ENCODE measurements at regions not wholly inside any gene's neighbourhood (a gene's known extent, or its start where the extent isn't known, plus 50 kb on each side); places are given as distances from the start of the nearest gene placed in this dataset.

DNA sequence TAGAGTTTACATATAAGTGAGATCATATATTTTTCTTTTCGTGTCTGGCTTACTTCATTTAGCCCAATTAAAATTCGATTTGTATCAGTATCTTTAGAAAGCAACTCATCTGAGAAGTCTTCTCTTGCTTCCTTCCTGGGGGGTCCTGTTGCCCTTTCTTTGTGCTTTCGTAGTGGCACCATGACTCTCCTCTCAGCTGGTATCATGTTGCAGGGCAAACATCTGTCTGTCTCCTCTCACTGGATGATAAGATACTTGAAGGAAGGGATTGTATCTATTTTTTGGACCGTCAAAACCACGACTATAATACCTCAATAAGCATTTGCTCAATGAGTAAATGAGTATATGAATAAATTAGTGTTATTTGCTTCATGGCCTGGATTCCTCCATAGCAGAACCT lies 382.5 kb upstream of the SORCS1 start:
- TF ChIP-seq POLR2A (IDR thresholded peaks at IDR 0.05): no peak
- TF ChIP-seq, protein P1, sequence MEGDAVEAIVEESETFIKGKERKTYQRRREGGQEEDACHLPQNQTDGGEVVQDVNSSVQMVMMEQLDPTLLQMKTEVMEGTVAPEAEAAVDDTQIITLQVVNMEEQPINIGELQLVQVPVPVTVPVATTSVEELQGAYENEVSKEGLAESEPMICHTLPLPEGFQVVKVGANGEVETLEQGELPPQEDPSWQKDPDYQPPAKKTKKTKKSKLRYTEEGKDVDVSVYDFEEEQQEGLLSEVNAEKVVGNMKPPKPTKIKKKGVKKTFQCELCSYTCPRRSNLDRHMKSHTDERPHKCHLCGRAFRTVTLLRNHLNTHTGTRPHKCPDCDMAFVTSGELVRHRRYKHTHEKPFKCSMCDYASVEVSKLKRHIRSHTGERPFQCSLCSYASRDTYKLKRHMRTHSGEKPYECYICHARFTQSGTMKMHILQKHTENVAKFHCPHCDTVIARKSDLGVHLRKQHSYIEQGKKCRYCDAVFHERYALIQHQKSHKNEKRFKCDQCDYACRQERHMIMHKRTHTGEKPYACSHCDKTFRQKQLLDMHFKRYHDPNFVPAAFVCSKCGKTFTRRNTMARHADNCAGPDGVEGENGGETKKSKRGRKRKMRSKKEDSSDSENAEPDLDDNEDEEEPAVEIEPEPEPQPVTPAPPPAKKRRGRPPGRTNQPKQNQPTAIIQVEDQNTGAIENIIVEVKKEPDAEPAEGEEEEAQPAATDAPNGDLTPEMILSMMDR (IDR thresholded peaks at IDR 0.05): no peak
- Histone ChIP-seq H3K9me3 (no peaks in the 10 kb centered on the region), H3K27ac (no peak overlapping the region), H3K36me3 (ENCODE audit: low read depth, missing control alignments) (no peaks in the 10 kb centered on the region), H3K4me3 (no peak overlapping the region), H3K4me1 (no peaks in the 10 kb centered on the region), H3K27me3 (no peaks in the 10 kb centered on the region)
- intact Hi-C loops (cut with DNase I; ENCODE audit: low total_unique reads): no loop called here
- 60 to 67% methylated on average over 5 of the region's 5 CpGs for WGBS, 2 donors
- DNase-seq: no peak

DNA sequence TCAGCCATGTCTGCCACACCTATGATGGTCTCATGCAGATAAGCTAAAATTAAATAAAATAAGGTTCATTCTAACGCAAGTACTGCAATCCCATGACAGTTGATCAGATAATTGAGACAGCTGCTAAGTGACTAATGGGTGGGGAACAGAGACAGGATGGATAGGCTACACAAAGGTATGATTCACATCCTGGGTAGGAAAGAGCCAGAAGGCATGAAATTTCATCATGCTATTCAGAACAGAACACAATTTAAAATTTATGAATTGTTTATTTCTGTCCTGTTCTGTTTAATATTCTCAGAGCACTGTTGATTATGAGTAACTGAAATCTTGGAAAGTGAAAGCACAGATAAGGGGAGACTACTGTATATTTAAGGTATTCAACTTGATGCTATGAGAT lies 381.8 kb upstream of the SORCS1 start:
- intact Hi-C loops (cut with DNase I; ENCODE audit: low total_unique reads): no loop called here
- TF ChIP-seq, protein P1 (IDR thresholded peaks at IDR 0.05): no peak
- TF ChIP-seq POLR2A (IDR thresholded peaks at IDR 0.05): no peak
- WGBS, 2 donors: 50 to 53% methylated on average over 1 of the region's 1 CpG
- Histone ChIP-seq H3K27ac (no peak overlapping the region), H3K4me3 (no peak overlapping the region), H3K4me1 (no peaks in the 10 kb centered on the region), H3K36me3 (ENCODE audit: low read depth, missing control alignments) (no peaks in the 10 kb centered on the region), H3K9me3 (no peaks in the 10 kb centered on the region), H3K27me3 (no peaks in the 10 kb centered on the region)
- DNase-seq: no peak

DNA sequence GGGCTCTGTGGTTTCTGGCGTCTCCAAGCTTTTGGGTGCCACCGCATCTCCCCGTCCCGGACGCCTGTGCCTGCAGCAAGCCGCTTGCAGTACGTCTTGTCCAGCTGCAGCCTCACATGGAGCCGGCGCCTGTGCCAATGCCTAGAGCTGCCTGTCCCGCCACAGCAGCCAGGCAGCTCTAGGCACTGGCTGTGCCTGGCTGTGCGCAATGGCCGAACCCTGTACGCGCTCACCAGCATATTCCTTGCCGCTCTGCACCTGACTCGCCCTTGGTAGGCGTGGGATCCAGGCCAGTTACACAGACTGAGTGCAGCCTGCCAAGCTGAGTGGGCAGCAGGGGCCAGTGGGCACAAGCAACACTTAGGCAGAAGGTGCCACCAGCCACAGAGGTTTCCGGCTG lies 381.2 kb upstream of the SORCS1 start:
- Histone ChIP-seq H3K27ac (no peak overlapping the region), H3K36me3 (ENCODE audit: low read depth, missing control alignments) (no peaks in the 10 kb centered on the region), H3K4me3 (no peak overlapping the region), H3K4me1 (no peaks in the 10 kb centered on the region), H3K9me3 (no peaks in the 10 kb centered on the region), H3K27me3 (no peaks in the 10 kb centered on the region)
- intact Hi-C loops (cut with DNase I; ENCODE audit: low total_unique reads): no loop called here
- WGBS, 2 donors: 49 to 70% methylated on average over 2 to 18 of the region's 18 CpGs
- TF ChIP-seq, protein P1 (IDR thresholded peaks at IDR 0.05): no peak
- no peak for TF ChIP-seq POLR2A (IDR thresholded peaks at IDR 0.05)
- no peak for DNase-seq

GRCh38 chr10:107544706-107545520 lies 380.4 kb upstream of the SORCS1 start:
- no peaks in the 10 kb centered on the region for H3K27me3 ChIP-seq
- no peak for DNase-seq
- 51 to 81% methylated on average over 2 to 14 of the region's 14 CpGs for WGBS, 2 donors
- TF ChIP-seq POLR2A (IDR thresholded peaks at IDR 0.05): no peak
- TF ChIP-seq, protein P1 (IDR thresholded peaks at IDR 0.05): no peak
- H3K4me3 ChIP-seq: no peak overlapping the region
- H3K27ac ChIP-seq: no peak overlapping the region
- H3K36me3 ChIP-seq (ENCODE audit: low read depth, missing control alignments): no peaks in the 10 kb centered on the region
- no peaks in the 10 kb centered on the region for H3K9me3 ChIP-seq
- intact Hi-C loops (cut with DNase I; ENCODE audit: low total_unique reads): no loop called here
- H3K4me1 ChIP-seq: no peaks in the 10 kb centered on the region

GRCh38 chr10:107542607-107543006 lies 378.1 kb upstream of the SORCS1 start:
- no peaks in the 10 kb centered on the region for H3K36me3 ChIP-seq (ENCODE audit: low read depth, missing control alignments)
- no peak overlapping the region for H3K4me3 ChIP-seq
- H3K4me1 ChIP-seq: no peaks in the 10 kb centered on the region
- intact Hi-C loops (cut with DNase I; ENCODE audit: low total_unique reads): no loop called here
- H3K9me3 ChIP-seq: no peaks in the 10 kb centered on the region
- H3K27me3 ChIP-seq: no peaks in the 10 kb centered on the region
- 82 to 90% methylated on average over 5 of the region's 5 CpGs for WGBS, 2 donors
- no peak for TF ChIP-seq POLR2A (IDR thresholded peaks at IDR 0.05)
- TF ChIP-seq, protein P1 (IDR thresholded peaks at IDR 0.05): no peak
- H3K27ac ChIP-seq: no peak overlapping the region
- no peak for DNase-seq

All from testis (tissue), 2 donors.